ENCODE measurements at regions not wholly inside any gene's neighbourhood (a gene's known extent, or its start where the extent isn't known, plus 50 kb on each side); places are given as distances from the start of the nearest gene placed in this dataset.
"Not testable (repeated sequence)": the region's sequence is repeated elsewhere in the genome, so short reads cannot be mapped to it uniquely, and the experiment has no call there.

DNA sequence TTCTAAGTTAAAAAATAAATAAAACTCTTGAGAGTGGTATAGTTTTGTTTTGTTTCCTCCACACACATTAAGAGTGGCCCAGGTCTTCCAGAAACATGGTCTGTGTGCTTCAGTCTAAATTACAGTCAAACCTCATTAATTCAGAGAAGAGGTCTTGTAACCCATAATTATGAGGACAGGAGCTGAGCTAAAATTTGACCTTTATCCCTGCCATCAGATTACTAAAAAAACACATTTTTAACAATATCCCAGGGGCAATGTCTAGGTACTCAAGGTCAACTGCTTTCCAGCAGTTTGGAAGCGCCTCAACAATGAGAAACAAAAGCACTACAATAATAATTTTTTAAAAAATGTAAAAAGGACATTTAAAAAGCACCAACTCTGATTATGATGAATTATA, 184.1 kb upstream of the PFKP start:
- peaks cover 3% of the 10 kb centered on the region for H3K36me3 Mint-ChIP-seq (ENCODE audit: insufficient read depth)
- no peak for ATAC-seq (replicated peaks)
- H3K27ac Mint-ChIP-seq = no peak overlapping the region
- DNase-seq = no peak
- H3K4me1 Mint-ChIP-seq (ENCODE audit: low read depth in 2 of 2) = no peaks in the 10 kb centered on the region
- peaks cover 2 to 5% of the 10 kb centered on the region in 2 donors for H3K9me3 Mint-ChIP-seq
- H3K4me3 Mint-ChIP-seq = no peak overlapping the region
- H3K27me3 Mint-ChIP-seq = peaks cover 16 to 26% of the 10 kb centered on the region in 2 donors

DNA sequence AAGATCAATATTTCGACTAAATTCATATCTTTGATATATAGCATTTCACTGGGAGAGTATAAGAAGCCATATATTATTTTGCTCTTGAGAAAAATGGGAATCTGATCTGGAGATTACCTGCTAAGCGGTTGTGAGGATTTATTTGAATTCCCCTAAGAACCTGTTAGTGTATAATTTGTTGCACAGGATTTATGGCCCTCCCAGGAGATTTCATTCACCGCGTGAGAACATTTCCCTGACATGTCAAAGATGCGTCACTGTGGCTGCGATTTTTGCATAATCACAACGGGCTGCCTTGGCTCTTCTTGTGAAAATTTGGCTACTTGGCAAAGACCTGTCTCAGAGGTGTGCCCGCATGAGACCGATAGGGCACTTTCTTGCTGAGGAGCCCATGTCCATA, 184.7 kb upstream of the PFKP start:
- peaks cover 3% of the 10 kb centered on the region for H3K36me3 Mint-ChIP-seq (ENCODE audit: insufficient read depth)
- ATAC-seq (replicated peaks) (no peak), DNase-seq (no peak)
- H3K27me3 Mint-ChIP-seq = peaks cover 16 to 26% of the 10 kb centered on the region in 2 donors
- no peak overlapping the region for H3K4me3 Mint-ChIP-seq
- peaks cover 0 to 4% of the 10 kb centered on the region in 2 donors for H3K9me3 Mint-ChIP-seq
- no peaks in the 10 kb centered on the region for H3K4me1 Mint-ChIP-seq (ENCODE audit: low read depth in 2 of 2)
- H3K27ac Mint-ChIP-seq = no peak overlapping the region

DNA sequence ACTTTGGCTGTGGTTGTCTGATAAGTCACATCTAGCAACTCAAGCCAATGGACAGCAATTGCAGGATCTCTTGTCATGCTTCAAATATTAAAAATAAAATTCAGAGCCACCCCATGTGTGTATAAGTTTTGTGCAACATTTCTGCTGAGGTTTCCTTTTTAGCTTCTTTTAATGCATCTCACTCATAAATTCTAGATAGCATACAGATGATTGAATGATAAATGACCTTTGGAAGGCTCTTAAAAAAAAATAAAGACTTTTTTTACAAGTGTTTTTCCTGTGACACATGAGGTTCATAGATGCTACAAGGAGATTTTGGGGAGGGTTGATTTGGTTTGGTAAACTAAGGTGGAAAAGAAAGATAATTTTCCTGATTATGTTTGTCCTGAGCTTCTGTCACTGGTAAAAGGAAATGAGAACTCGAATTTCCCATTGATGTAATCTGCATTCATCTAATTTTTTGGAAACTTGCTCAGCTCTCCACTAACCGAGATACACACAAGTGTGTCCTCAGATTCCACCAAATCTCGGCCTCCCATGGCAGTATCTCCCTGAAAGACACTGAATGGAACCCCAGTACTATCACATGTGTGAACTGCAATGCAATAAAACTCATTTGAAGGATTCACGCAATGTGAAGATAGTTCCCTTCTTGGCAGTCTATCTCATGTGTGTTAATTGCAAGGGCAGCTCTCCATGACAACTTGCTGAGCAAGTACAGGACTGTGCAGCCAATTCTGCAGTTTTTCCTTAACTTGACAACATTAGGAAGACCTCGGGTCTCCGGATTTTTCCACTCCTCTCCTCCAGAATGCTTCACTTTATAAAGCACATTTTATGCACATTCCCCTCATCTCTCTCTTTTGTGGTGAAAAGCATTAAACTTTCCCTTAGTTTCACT, 185.4 kb upstream of the PFKP start:
- ATAC-seq (replicated peaks) = no peak
- no peak for DNase-seq
- Mint-ChIP-seq H3K4me3 (no peak overlapping the region), H3K27me3 (peaks cover 16 to 26% of the 10 kb centered on the region in 2 donors), H3K27ac (no peak overlapping the region), H3K9me3 (peaks cover 0 to 4% of the 10 kb centered on the region in 2 donors), H3K4me1 (ENCODE audit: low read depth in 2 of 2) (no peaks in the 10 kb centered on the region), H3K36me3 (ENCODE audit: insufficient read depth) (peaks cover 3% of the 10 kb centered on the region)

DNA sequence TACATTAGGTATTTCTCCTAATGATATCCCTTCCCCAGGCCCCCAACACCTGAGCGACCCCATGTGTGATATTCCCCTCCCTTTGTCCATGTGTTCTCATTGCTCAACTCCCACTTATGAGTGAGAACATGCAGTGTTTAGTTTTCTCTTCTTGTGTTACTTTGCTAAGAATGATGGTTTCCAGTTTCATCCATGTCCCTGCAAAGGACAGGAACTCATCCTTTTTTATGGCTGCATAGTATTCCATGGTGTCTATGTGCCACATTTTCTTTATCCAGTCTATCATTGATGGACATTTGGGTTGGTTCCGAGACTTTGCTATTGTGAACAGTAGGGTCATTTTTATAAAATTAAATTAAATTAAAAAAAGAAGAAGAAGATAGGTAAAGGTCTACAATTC, 187.3 kb upstream of the PFKP start:
- not testable (repeated sequence) for H3K4me3 Mint-ChIP-seq; ATAC-seq (replicated peaks); H3K4me1 Mint-ChIP-seq (ENCODE audit: low read depth in 2 of 2); H3K36me3 Mint-ChIP-seq (ENCODE audit: insufficient read depth); DNase-seq; H3K9me3 Mint-ChIP-seq; H3K27ac Mint-ChIP-seq
- peaks cover 11 to 12% of the 10 kb centered on the region in 2 donors for H3K27me3 Mint-ChIP-seq

DNA sequence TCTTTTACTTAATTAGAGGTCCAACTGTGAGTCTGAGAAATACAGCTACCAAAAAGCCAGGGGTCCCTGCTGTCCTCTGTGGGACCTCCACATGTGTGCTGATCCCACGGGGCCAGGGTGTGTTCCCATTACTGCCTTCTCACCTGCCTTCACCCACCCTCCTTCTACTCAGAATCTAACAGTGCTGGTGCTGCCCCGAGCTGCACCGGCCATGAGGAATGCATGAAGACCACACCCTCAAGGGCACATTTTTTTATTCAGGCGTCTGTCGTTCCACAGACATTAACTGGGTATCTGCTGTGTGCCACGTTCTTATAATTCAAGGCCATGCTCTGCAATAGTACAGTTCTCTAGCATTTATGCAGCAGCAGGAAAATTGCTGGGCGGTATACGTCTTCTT, 188.5 kb upstream of the PFKP start:
- peaks cover 7 to 12% of the 10 kb centered on the region in 2 donors for H3K27me3 Mint-ChIP-seq
- DNase-seq (no peak), ATAC-seq (replicated peaks) (no peak)
- H3K4me1 Mint-ChIP-seq (ENCODE audit: low read depth in 2 of 2) = no peaks in the 10 kb centered on the region
- H3K4me3 Mint-ChIP-seq = no peak overlapping the region
- peaks cover 0 to 2% of the 10 kb centered on the region in 2 donors for H3K9me3 Mint-ChIP-seq
- H3K36me3 Mint-ChIP-seq (ENCODE audit: insufficient read depth) = no peaks in the 10 kb centered on the region
- H3K27ac Mint-ChIP-seq = no peak overlapping the region

DNA sequence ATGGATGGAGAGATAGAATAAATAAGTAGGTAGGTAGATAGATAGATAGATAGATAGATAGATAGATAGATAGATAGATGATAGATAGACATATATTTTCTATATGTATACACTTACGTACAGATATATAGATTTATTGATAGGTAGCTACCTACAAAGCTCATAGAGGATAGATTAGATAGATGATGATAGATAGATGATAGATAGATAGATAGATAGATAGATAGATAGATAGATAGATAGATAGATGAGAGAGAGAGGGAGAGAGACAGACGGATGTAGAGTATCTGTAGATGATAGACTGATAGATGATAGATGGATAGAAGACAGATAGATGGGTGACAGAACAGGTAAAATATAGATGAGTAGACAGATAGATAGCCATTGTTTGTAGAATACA, 191.3 kb upstream of the PFKP start:
- DNase-seq (no peak), ATAC-seq (replicated peaks) (no peak)
- H3K9me3 Mint-ChIP-seq = peaks cover 2 to 7% of the 10 kb centered on the region in 2 donors

DNA sequence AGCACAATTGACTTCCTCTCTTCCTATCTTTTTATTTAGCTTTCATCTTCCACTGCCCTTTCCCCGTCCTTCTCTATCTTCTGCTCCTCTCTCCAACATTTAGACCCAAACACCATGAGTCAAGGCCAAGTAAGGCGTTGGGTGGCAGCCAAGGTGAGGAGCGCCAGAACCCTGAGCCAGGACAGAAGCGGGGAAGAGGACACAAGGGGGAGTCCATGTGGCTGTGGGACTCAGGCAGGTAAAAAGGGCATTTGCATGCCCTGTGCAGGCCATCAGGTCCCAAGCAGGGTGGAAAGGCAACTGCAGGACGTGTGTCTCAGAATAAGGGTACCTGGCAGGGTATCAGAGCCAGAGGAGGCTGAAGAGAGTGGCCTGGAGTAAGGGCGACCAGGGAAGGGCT, 192.4 kb upstream of the PFKP start:
- Mint-ChIP-seq H3K4me1 (ENCODE audit: low read depth in 2 of 2) (no peaks in the 10 kb centered on the region), H3K27ac (no peak overlapping the region), H3K36me3 (ENCODE audit: insufficient read depth) (no peaks in the 10 kb centered on the region), H3K9me3 (peaks cover under 1 to 7% of the 10 kb centered on the region in 2 donors), H3K4me3 (no peak overlapping the region), H3K27me3 (peaks cover 0 to 20% of the 10 kb centered on the region in 2 donors)
- DNase-seq (no peak), ATAC-seq (replicated peaks) (no peak)

More for the DNA sequence above, 191.3 kb upstream of the PFKP start:
- H3K27ac Mint-ChIP-seq = no peak overlapping the region
- no peaks in the 10 kb centered on the region for H3K4me1 Mint-ChIP-seq (ENCODE audit: low read depth in 2 of 2)
- H3K36me3 Mint-ChIP-seq (ENCODE audit: insufficient read depth) = no peaks in the 10 kb centered on the region
- H3K27me3 Mint-ChIP-seq = peaks cover 8 to 22% of the 10 kb centered on the region in 2 donors
- no peak overlapping the region for H3K4me3 Mint-ChIP-seq

DNA sequence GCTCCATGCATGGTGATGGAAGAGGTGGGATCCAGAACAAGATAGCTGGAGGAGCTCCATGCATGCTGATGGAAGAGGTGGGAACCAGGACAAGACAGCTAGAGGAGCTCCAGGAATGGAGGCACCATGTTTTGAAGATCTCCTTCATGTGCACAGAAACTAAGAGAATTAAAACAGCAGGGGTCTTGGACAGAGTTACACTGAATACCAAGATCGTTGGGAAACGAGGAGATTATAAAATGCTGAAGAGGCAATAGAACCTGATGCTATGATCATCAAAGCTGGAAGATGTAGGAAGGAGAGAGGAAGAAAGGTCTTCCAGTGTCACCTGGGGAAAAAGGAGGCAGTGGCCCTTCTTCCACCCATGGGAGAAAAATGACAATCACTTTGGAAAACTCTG, 193.6 kb upstream of the PFKP start:
- Mint-ChIP-seq H3K27me3 (peaks cover 10 to 31% of the 10 kb centered on the region in 2 donors), H3K4me3 (no peak overlapping the region), H3K27ac (no peak overlapping the region), H3K4me1 (ENCODE audit: low read depth in 2 of 2) (no peaks in the 10 kb centered on the region), H3K9me3 (peaks cover 0 to 7% of the 10 kb centered on the region in 2 donors), H3K36me3 (ENCODE audit: insufficient read depth) (no peaks in the 10 kb centered on the region)
- ATAC-seq (replicated peaks) (no peak), DNase-seq (no peak)

DNA sequence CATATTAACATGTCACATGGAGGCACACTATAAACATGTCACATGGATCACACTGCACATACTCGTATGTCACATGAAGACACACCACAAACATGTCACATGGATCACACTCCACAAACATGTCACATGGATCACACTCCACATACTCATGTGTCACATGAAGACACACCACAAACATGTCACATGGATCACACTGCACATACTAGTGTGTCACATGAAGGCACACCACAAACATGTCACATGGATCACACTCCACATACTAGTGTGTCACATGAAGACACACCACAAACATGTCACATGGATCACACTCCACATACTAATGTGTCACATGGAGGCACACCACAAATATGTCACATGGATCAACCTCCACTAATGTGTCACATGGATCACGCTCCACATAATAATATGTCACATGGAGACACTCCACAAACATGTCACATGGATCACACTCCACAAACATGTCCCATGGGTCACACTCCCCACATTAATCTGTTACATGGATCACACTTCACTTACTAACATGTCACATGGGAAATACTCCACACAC, 195.6 kb upstream of the PFKP start:
- peaks cover 30 to 40% of the 10 kb centered on the region in 2 donors for H3K27me3 Mint-ChIP-seq

DNA sequence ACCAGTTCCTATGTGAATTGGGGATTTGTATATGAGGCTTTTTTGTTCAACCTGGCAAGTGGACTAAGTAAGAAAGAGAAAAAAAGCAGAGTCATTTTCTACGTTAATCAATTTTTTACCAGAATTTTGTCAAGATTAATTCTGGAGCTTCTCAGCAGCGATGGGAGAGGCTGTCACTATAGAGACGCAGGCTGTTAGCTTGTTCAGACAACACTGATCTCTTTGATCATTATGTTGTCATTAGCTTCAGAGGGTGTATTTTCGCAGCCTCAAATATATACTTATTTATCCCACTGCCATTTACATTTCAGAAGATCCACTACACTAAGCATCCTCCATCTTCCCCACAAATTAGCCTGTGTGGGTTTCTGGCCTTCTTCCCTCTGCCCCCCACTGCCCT, 196.7 kb upstream of the PFKP start:
- H3K27ac Mint-ChIP-seq = no peak overlapping the region
- H3K27me3 Mint-ChIP-seq = peaks cover 33 to 40% of the 10 kb centered on the region in 2 donors
- peaks cover 0 to 7% of the 10 kb centered on the region in 2 donors for H3K9me3 Mint-ChIP-seq
- no peaks in the 10 kb centered on the region for H3K36me3 Mint-ChIP-seq (ENCODE audit: insufficient read depth)
- H3K4me3 Mint-ChIP-seq = no peak overlapping the region
- H3K4me1 Mint-ChIP-seq (ENCODE audit: low read depth in 2 of 2) = no peaks in the 10 kb centered on the region
- DNase-seq = no peak
- no peak for ATAC-seq (replicated peaks)

More for the DNA sequence above, 195.6 kb upstream of the PFKP start:
- no peak overlapping the region for H3K4me3 Mint-ChIP-seq
- H3K27ac Mint-ChIP-seq = no peak overlapping the region
- ATAC-seq (replicated peaks) (no peak), DNase-seq (no peak)
- no peaks in the 10 kb centered on the region for H3K4me1 Mint-ChIP-seq (ENCODE audit: low read depth in 2 of 2)
- peaks cover 0 to 7% of the 10 kb centered on the region in 2 donors for H3K9me3 Mint-ChIP-seq
- H3K36me3 Mint-ChIP-seq (ENCODE audit: insufficient read depth) = no peaks in the 10 kb centered on the region

DNA sequence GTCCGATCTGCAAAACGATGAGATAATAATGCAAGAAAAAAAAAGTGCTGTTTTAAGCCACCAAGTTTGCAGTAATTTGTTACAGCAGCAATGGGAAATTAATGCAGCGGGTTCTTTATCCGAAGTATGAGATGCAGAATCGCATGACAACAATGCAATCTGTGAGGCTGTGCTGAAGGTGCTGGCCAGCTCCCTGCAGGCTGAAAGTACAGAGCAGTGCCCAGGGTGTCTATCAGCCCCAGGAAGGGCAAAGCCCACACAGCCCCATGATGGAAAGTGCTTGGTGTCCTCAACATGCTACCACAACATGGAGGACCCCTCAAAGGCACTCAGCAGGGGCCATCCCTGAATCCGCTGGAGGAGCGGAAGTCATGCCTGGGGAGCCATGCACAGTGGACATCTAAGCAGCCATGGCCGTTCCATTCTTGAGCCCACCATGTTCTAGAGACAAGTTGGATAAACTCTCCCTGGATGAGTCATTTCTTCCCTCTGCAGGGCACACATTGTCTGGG, 199.5 kb upstream of the PFKP start:
- ATAC-seq (replicated peaks) (no peak), DNase-seq (no peak)
- H3K36me3 Mint-ChIP-seq (ENCODE audit: insufficient read depth) = no peaks in the 10 kb centered on the region
- H3K4me1 Mint-ChIP-seq (ENCODE audit: low read depth in 2 of 2) = no peaks in the 10 kb centered on the region
- H3K4me3 Mint-ChIP-seq = no peak overlapping the region
- H3K27me3 Mint-ChIP-seq = peaks cover 32 to 50% of the 10 kb centered on the region in 2 donors
- no peak overlapping the region for H3K27ac Mint-ChIP-seq
- peaks cover 0 to 7% of the 10 kb centered on the region in 2 donors for H3K9me3 Mint-ChIP-seq

DNA sequence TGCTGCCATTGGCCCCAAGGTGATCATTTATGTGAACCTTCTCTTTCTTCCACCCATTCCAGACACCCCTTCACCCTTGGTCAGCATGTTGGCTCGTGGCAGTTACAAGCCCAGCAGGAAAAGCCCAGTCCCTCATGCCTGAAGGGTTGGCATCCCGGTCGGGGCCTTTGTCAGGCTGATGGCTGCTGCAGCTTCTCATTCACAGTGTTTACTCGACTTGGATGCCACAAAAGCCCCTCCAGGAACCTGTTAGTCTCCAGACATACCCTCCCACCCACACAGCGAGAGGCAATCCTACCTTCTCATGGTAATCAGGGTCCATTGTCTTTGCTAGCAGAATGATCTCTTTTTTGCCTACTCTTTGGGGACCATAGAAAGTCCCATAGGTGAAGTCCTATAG, 200.8 kb upstream of the PFKP start:
- no peak for DNase-seq
- H3K4me1 Mint-ChIP-seq (ENCODE audit: low read depth in 2 of 2) = no peaks in the 10 kb centered on the region
- no peak overlapping the region for H3K27ac Mint-ChIP-seq
- H3K4me3 Mint-ChIP-seq = no peak overlapping the region
- peaks cover 25 to 50% of the 10 kb centered on the region in 2 donors for H3K27me3 Mint-ChIP-seq
- no peak for ATAC-seq (replicated peaks)
- H3K9me3 Mint-ChIP-seq = no peaks in the 10 kb centered on the region
- no peaks in the 10 kb centered on the region for H3K36me3 Mint-ChIP-seq (ENCODE audit: insufficient read depth)

DNA sequence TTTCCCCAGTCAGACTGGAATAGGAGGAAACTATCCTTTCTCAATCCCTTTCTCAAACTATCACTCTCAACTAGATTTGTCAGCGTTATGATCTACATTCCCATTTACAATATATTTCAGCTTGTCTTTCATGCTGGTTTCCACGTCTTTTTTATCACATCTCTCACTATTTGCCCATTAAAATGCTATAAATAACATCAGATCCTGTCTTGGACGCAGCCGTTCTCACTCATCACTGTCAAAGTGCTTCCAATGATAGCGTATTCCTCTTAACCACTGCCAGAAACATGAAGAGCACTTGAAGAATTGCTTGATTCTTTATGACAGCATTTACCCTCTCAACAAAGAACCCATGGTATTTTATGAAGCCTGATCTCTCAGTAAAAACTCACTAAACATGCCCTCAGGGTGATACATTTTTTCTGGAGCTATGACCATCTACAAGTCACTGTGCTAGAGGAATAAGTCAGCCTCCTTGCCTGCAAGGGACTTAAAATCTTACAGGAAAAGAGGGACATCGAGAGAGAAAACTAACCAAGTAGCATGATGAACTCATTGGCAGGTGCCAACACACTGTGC, 205.6 kb upstream of the PFKP start:
- Mint-ChIP-seq H3K4me1 (ENCODE audit: low read depth in 2 of 2) (no peaks in the 10 kb centered on the region), H3K27ac (no peak overlapping the region), H3K4me3 (no peak overlapping the region)

More for the DNA sequence above, 205.6 kb upstream of the PFKP start:
- Mint-ChIP-seq H3K9me3 (no peaks in the 10 kb centered on the region), H3K36me3 (ENCODE audit: insufficient read depth) (no peaks in the 10 kb centered on the region), H3K27me3 (peaks cover 0 to 20% of the 10 kb centered on the region in 2 donors)
- DNase-seq (no peak), ATAC-seq (replicated peaks) (no peak)
